Neural progenitor cell (in vitro differentiated cells): ENCODE measurements at regions not wholly inside any gene's neighbourhood (a gene's known extent, or its start where the extent isn't known, plus 50 kb on each side); places are given as distances from the start of the nearest gene placed in this dataset.

Experiments
- DNase-seq: peaks from one replicate; pipeline ENCODE4 v3.0.0-alpha.2; 2016; ENCODE audit warnings: low spot score
- H2AFZ ChIP-seq: fragments of 200-600 bp; sonication (generic); replicated peaks from 2 replicates; pipeline ENCODE4 v1.6.1; 2016; ENCODE audit warnings: antibody characterized with exemption
- H3F3A ChIP-seq: fragments of 200-600 bp; sonication (generic); 2 replicates; pipeline ENCODE4 v1.6.1; 2016; ENCODE audit warnings: antibody characterized with exemption, low read depth
- H3K27ac ChIP-seq: fragments of 200-600 bp; sonication (generic); 2 replicates; pipeline ENCODE4 v1.5.1; 2016; ENCODE audit warnings: mild to moderate bottlenecking
- H3K27me3 ChIP-seq: fragments of 200-600 bp; sonication (generic); 2 replicates; pipeline ENCODE4 v1.6.1; 2016; ENCODE audit warnings: mild to moderate bottlenecking, moderate library complexity
- H3K36me3 ChIP-seq: fragments of 200-600 bp; sonication (generic); 2 replicates; pipeline ENCODE4 v1.5.1; 2016
- H3K4me1 ChIP-seq: fragments of 200-600 bp; sonication (generic); 2 replicates; pipeline ENCODE4 v1.6.1; 2016; ENCODE audit warnings: mixed run types
- H3K4me2 ChIP-seq: fragments of 200-600 bp; sonication (generic); 2 replicates; pipeline ENCODE4 v1.6.1; 2016
- H3K4me3 ChIP-seq: fragments of 200-600 bp; sonication (generic); 2 replicates; pipeline ENCODE4 v1.5.1; 2016
- H3K79me2 ChIP-seq: fragments of 200-600 bp; sonication (generic); 2 replicates; pipeline ENCODE4 v1.6.1; 2016; ENCODE audit warnings: low read depth
- H3K9ac ChIP-seq: fragments of 200-600 bp; sonication (generic); 2 replicates; pipeline ENCODE4 v1.6.1; 2016
- H3K9me3 ChIP-seq: fragments of 200-600 bp; sonication (generic); 2 replicates; pipeline ENCODE4 v1.5.1; 2016; ENCODE audit warnings: low read depth
- H4K20me1 ChIP-seq: fragments of 200-600 bp; sonication (generic); 2 replicates; pipeline ENCODE4 v1.6.1; 2016; ENCODE audit warnings: low read depth
- H3K27ac Mint-ChIP-seq: 3 replicates; pipeline ENCODE4 v1.8.0; 2021; ENCODE audit warnings: mixed read lengths
- H3K27me3 Mint-ChIP-seq: 2 replicates; pipeline ENCODE4 v1.8.0; 2022; ENCODE audit warnings: low read depth, mild to moderate bottlenecking, inconsistent platforms, moderate library complexity, mixed read lengths; ENCODE audit not compliant: insufficient read depth
- H3K36me3 Mint-ChIP-seq: 3 replicates; pipeline ENCODE4 v1.8.0; 2021; ENCODE audit warnings: mixed read lengths
- H3K4me1 Mint-ChIP-seq: 3 replicates; pipeline ENCODE4 v1.8.0; 2021; ENCODE audit warnings: mixed read lengths
- H3K4me3 Mint-ChIP-seq: 3 replicates; pipeline ENCODE4 v1.8.0; 2021; ENCODE audit warnings: mild to moderate bottlenecking, moderate library complexity, mixed read lengths
- H3K9me3 Mint-ChIP-seq: 3 replicates; pipeline ENCODE4 v1.8.0; 2020; ENCODE audit warnings: mixed read lengths
- CTCF ChIP-seq: fragments of 200-600 bp; sonication (generic); IDR thresholded peaks from 2 replicates; pipeline ENCODE4 v1.5.1; 2017; ENCODE audit warnings: antibody characterized with exemption, mild to moderate bottlenecking
- EZH2 ChIP-seq: fragments of 200-600 bp; sonication (generic); IDR thresholded peaks from 2 replicates; pipeline ENCODE4 v1.6.1; 2017; ENCODE audit warnings: antibody characterized with exemption, mild to moderate bottlenecking, moderate library complexity
- EZH2phosphoT487 ChIP-seq: fragments of 200-600 bp; sonication (generic); IDR thresholded peaks from 2 replicates; pipeline ENCODE4 v1.6.1; 2017; ENCODE audit warnings: antibody characterized with exemption

- DNase-seq, result no peak
- Histone ChIP-seq H3K79me2 (no peaks in the 10 kb centered on the region), H4K20me1 (no peaks in the 10 kb centered on the region), H3K4me3 (no peak overlapping the region), H3K27me3 (no peaks in the 10 kb centered on the region), H3K4me1 (peaks cover 8% of the 10 kb centered on the region), H3K4me2 (no peak overlapping the region), H3F3A (no peaks in the 10 kb centered on the region), H3K36me3 (no peaks in the 10 kb centered on the region), H2AFZ (no peak overlapping the region), H3K9me3 (no peaks in the 10 kb centered on the region), H3K27ac (no peak overlapping the region), H3K9ac (no peak overlapping the region)
- Mint-ChIP-seq H3K4me1 (no peaks in the 10 kb centered on the region), H3K36me3 (no peaks in the 10 kb centered on the region), H3K27ac (no peak overlapping the region), H3K27me3 (no peaks in the 10 kb centered on the region), H3K9me3 (peaks cover 7% of the 10 kb centered on the region), H3K4me3 (no peak overlapping the region)
- no peak for TF ChIP-seq EZH2phosphoT487
- no peak for TF ChIP-seq CTCF
- TF ChIP-seq EZH2, result no peak
These were observed 117.1 kb upstream of the FRG1 start for GRCh38 chr4:189823591-189823990.

DNA sequence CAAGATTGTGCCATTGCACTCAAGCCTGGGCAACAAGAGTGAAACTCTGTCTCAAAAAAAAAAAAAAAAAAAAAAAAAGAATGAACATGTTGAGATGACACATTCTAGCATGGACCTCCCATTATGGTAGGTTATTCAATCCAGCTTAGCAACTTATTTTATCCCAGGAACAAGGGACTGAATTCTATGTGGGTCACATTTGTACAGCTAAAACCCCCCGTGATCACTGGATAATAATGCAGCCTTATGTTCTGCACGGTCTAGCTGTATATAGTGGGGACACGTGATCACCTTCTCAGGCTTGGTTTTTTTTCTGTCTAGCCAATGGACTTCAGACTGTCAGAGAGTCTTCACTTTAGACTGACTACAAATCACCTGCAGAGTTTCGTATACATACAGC is 115.2 kb upstream of the FRG1 start:
- Mint-ChIP-seq H3K27me3 (no peaks in the 10 kb centered on the region), H3K4me3 (no peak overlapping the region), H3K27ac (no peak overlapping the region), H3K4me1 (no peaks in the 10 kb centered on the region), H3K9me3 (peaks cover 16% of the 10 kb centered on the region), H3K36me3 (no peaks in the 10 kb centered on the region)
- H3K79me2 ChIP-seq, result no peaks in the 10 kb centered on the region
- H3K27me3 ChIP-seq, result no peaks in the 10 kb centered on the region
- no peak overlapping the region for H3K9ac ChIP-seq
- no peaks in the 10 kb centered on the region for H4K20me1 ChIP-seq
- no peak overlapping the region for H3K4me3 ChIP-seq
- TF ChIP-seq CTCF (no peak), EZH2phosphoT487 (no peak), EZH2 (no peak)
- H3K27ac ChIP-seq, result no peak overlapping the region
- H3K36me3 ChIP-seq, result no peaks in the 10 kb centered on the region
- H3K4me1 ChIP-seq, result peaks cover 8% of the 10 kb centered on the region
- no peak for DNase-seq
- H3F3A ChIP-seq, result no peaks in the 10 kb centered on the region
- no peaks in the 10 kb centered on the region for H3K9me3 ChIP-seq
- H3K4me2 ChIP-seq, result no peak overlapping the region
- H2AFZ ChIP-seq, result no peak overlapping the region

- TF ChIP-seq CTCF, result no peak
- TF ChIP-seq EZH2phosphoT487, result no peak
- TF ChIP-seq EZH2, result no peak
- no peak overlapping the region for H2AFZ ChIP-seq
- no peaks in the 10 kb centered on the region for H3F3A ChIP-seq
- Mint-ChIP-seq H3K36me3 (no peaks in the 10 kb centered on the region), H3K4me1 (no peaks in the 10 kb centered on the region), H3K27ac (no peak overlapping the region), H3K9me3 (peaks cover 17% of the 10 kb centered on the region), H3K27me3 (no peaks in the 10 kb centered on the region), H3K4me3 (no peak overlapping the region)
- H3K4me3 ChIP-seq, result no peak overlapping the region
- no peaks in the 10 kb centered on the region for H3K27me3 ChIP-seq
- H3K9ac ChIP-seq, result no peak overlapping the region
- H3K79me2 ChIP-seq, result no peaks in the 10 kb centered on the region
- no peaks in the 10 kb centered on the region for H4K20me1 ChIP-seq
- DNase-seq, result no peak
- H3K4me1 ChIP-seq, result peaks cover 8% of the 10 kb centered on the region
- no peak overlapping the region for H3K4me2 ChIP-seq
- no peaks in the 10 kb centered on the region for H3K36me3 ChIP-seq
- no peak overlapping the region for H3K27ac ChIP-seq
- no peaks in the 10 kb centered on the region for H3K9me3 ChIP-seq
These were observed 114.0 kb upstream of the FRG1 start for GRCh38 chr4:189826657-189827056.
